ENCODE measurements at regions not wholly inside any gene's neighbourhood (a gene's known extent, or its start where the extent isn't known, plus 50 kb on each side); places are given as distances from the start of the nearest gene placed in this dataset.
A peak's percentile ranks its signal among the peaks of the same experiment; 100 is the strongest.

DNA sequence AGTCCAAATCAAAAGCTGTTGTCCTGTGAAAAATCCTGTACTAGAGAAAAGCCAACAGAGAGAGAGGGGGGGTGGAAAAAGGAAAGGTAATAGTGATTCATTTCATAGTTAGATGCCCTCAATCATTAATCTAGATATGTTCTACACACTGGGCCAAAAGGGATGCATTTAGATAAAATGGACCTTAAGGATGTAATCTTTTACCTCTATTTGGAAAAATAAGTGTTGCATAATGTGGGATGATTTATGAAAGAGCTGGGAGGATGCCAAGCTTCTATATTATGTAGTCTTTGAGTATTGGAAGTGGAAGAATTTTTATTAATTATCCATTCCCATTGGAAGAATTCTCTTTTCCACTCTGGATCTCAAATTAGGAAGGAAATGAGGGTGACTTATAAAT is 480.5 kb upstream of the ZEB2 start:
- Histone ChIP-seq H3K4me3 (ENCODE audit: low read length) (no peak overlapping the region), H3K9me3 (replicated peaks; ENCODE audit: control insufficient read depth, low read depth, low read length) (no peaks in the 10 kb centered on the region), H3K27ac (ENCODE audit: low read length) (peak overlapping the region; percentile 64), H3K27me3 (ENCODE audit: control insufficient read depth, insufficient read depth, low read length) (no peaks in the 10 kb centered on the region), H3K36me3 (ENCODE audit: control insufficient read depth, insufficient read depth, low read length) (no peaks in the 10 kb centered on the region), H3K4me1 (ENCODE audit: control insufficient read depth, insufficient read depth, low read length) (no peaks in the 10 kb centered on the region)
- DNase-seq: peak; percentile 18

- peak overlapping the region; percentile 64 for H3K27ac ChIP-seq (ENCODE audit: low read length)
- H3K36me3 ChIP-seq (ENCODE audit: control insufficient read depth, insufficient read depth, low read length): no peaks in the 10 kb centered on the region
- WGBS (ENCODE audit: insufficient coverage): no CpG with 5 or more reads among the region's 1 CpG
- H3K9me3 ChIP-seq (replicated peaks; ENCODE audit: control insufficient read depth, low read depth, low read length): no peaks in the 10 kb centered on the region
- H3K4me3 ChIP-seq (ENCODE audit: low read length): no peak overlapping the region
- no peaks in the 10 kb centered on the region for H3K27me3 ChIP-seq (ENCODE audit: control insufficient read depth, insufficient read depth, low read length)
- peak; percentile 71 for DNase-seq
- H3K4me1 ChIP-seq (ENCODE audit: control insufficient read depth, insufficient read depth, low read length): no peaks in the 10 kb centered on the region
Measured at GRCh38 chr2:144999936-145000335, 480.0 kb upstream of the ZEB2 start.

GRCh38 chr2:144999071-144999875 is 479.4 kb upstream of the ZEB2 start:
- DNase-seq: peak; percentile 91

DNA sequence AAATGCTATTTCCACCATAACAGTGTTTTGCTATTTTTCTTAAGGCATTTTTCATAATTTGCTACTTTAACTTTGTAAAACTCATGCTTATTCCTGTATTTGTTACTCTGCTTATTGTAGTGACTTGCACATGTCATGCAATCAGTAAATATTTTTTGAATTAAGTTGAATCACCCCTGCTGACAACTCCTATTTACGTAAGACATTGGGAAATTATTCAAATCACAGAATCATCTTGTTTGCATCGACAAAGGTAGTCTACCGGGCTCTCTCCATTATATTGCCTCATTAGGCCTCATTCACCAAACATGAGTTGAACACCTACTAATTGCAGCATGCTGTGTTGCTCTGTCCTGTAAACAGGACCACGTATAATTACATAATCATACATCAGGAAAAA is 478.5 kb upstream of the ZEB2 start:
- Histone ChIP-seq H3K4me1 (ENCODE audit: control insufficient read depth, insufficient read depth, low read length) (no peaks in the 10 kb centered on the region), H3K36me3 (ENCODE audit: control insufficient read depth, insufficient read depth, low read length) (no peaks in the 10 kb centered on the region), H3K9me3 (replicated peaks; ENCODE audit: control insufficient read depth, low read depth, low read length) (no peaks in the 10 kb centered on the region), H3K27ac (ENCODE audit: low read length) (no peak overlapping the region), H3K4me3 (ENCODE audit: low read length) (no peak overlapping the region), H3K27me3 (ENCODE audit: control insufficient read depth, insufficient read depth, low read length) (no peaks in the 10 kb centered on the region)
- WGBS (ENCODE audit: insufficient coverage): no CpG with 5 or more reads among the region's 4 CpGs
- DNase-seq: no peak

More at GRCh38 chr2:144999071-144999875, 479.4 kb upstream of the ZEB2 start:
- Histone ChIP-seq H3K27ac (ENCODE audit: low read length) (peak overlapping the region; percentile 39), H3K4me3 (ENCODE audit: low read length) (no peak overlapping the region), H3K9me3 (replicated peaks; ENCODE audit: control insufficient read depth, low read depth, low read length) (no peaks in the 10 kb centered on the region), H3K36me3 (ENCODE audit: control insufficient read depth, insufficient read depth, low read length) (no peaks in the 10 kb centered on the region), H3K4me1 (ENCODE audit: control insufficient read depth, insufficient read depth, low read length) (no peaks in the 10 kb centered on the region), H3K27me3 (ENCODE audit: control insufficient read depth, insufficient read depth, low read length) (no peaks in the 10 kb centered on the region)
- WGBS (ENCODE audit: insufficient coverage): 33% methylated on average over 1 of the region's 7 CpGs

DNA sequence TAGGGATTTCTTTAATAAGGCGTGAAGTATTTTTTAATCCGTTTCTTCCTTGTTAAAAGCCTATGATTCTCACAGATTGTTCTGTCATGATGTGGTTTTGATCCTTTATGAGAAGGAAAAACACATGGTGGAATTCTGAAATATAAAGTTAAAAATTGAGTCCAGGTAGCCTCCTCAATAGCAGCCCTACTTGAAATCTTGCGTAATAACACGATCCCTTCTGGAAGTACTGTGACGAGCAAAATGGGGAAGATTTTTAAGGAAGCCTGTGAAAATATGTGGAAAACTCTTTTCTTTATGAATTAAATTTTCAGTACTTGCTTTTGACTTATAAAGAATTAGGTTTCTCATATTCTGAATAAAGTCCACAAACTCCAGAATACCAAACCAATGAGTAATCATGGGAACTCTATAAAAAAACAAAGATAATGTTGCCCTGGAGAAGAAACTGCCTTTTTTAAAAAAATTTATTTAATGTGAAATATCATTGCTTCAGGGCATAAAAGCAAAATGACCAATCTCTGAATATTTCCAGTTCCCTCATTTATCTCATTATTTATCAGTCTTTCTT is 476.4 kb upstream of the ZEB2 start:
- H3K27ac ChIP-seq (ENCODE audit: low read length): peak overlapping the region; percentile 56
- no CpG with 5 or more reads among the region's 5 CpGs for WGBS (ENCODE audit: insufficient coverage)
- H3K9me3 ChIP-seq (replicated peaks; ENCODE audit: control insufficient read depth, low read depth, low read length): no peaks in the 10 kb centered on the region
- no peaks in the 10 kb centered on the region for H3K36me3 ChIP-seq (ENCODE audit: control insufficient read depth, insufficient read depth, low read length)
- no peaks in the 10 kb centered on the region for H3K4me1 ChIP-seq (ENCODE audit: control insufficient read depth, insufficient read depth, low read length)
- no peak overlapping the region for H3K4me3 ChIP-seq (ENCODE audit: low read length)
- peak; percentile 47 for DNase-seq
- H3K27me3 ChIP-seq (ENCODE audit: control insufficient read depth, insufficient read depth, low read length): no peaks in the 10 kb centered on the region

DNA sequence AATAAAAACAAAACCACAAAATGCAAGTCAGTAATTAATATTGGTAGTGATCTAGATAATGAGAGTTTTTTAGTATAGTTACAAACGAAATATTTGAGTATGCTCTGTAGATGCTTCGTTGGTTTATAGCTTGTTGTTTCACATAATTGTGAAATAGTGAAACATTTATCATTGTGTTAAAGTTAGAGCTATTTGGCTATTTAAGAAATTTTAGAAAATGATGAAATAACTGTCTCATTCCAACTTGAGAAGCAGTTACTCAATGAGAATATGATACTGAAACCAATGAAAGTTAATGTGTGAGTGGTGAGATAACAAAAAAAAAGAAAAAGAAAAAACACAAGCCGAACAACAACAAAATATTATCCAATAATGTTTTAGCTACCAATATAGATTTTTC is 475.6 kb upstream of the ZEB2 start:
- no peaks in the 10 kb centered on the region for H3K9me3 ChIP-seq (replicated peaks; ENCODE audit: control insufficient read depth, low read depth, low read length)
- no CpG with 5 or more reads among the region's 3 CpGs for WGBS (ENCODE audit: insufficient coverage)
- no peaks in the 10 kb centered on the region for H3K4me1 ChIP-seq (ENCODE audit: control insufficient read depth, insufficient read depth, low read length)
- no peaks in the 10 kb centered on the region for H3K27me3 ChIP-seq (ENCODE audit: control insufficient read depth, insufficient read depth, low read length)
- no peak overlapping the region for H3K27ac ChIP-seq (ENCODE audit: low read length)
- no peak for DNase-seq
- H3K36me3 ChIP-seq (ENCODE audit: control insufficient read depth, insufficient read depth, low read length): no peaks in the 10 kb centered on the region
- no peak overlapping the region for H3K4me3 ChIP-seq (ENCODE audit: low read length)

- Histone ChIP-seq H3K27me3 (ENCODE audit: control insufficient read depth, insufficient read depth, low read length) (no peaks in the 10 kb centered on the region), H3K4me1 (ENCODE audit: control insufficient read depth, insufficient read depth, low read length) (no peaks in the 10 kb centered on the region), H3K36me3 (ENCODE audit: control insufficient read depth, insufficient read depth, low read length) (no peaks in the 10 kb centered on the region), H3K4me3 (ENCODE audit: low read length) (no peak overlapping the region), H3K27ac (ENCODE audit: low read length) (no peak overlapping the region), H3K9me3 (replicated peaks; ENCODE audit: control insufficient read depth, low read depth, low read length) (peaks cover 8% of the 10 kb centered on the region)
- DNase-seq: no peak
- no CpG with 5 or more reads among the region's 1 CpG for WGBS (ENCODE audit: insufficient coverage)
Measured at GRCh38 chr2:144990661-144991060, 470.7 kb upstream of the ZEB2 start.

GRCh38 chr2:144989579-144990270 is 469.8 kb upstream of the ZEB2 start:
- Histone ChIP-seq H3K4me3 (ENCODE audit: low read length) (no peak overlapping the region), H3K27ac (ENCODE audit: low read length) (no peak overlapping the region), H3K27me3 (ENCODE audit: control insufficient read depth, insufficient read depth, low read length) (no peaks in the 10 kb centered on the region), H3K36me3 (ENCODE audit: control insufficient read depth, insufficient read depth, low read length) (no peaks in the 10 kb centered on the region), H3K4me1 (ENCODE audit: control insufficient read depth, insufficient read depth, low read length) (no peaks in the 10 kb centered on the region), H3K9me3 (replicated peaks; ENCODE audit: control insufficient read depth, low read depth, low read length) (peaks cover 8% of the 10 kb centered on the region)
- peak; percentile 13 for DNase-seq
- 63% methylated on average over 2 of the region's 2 CpGs for WGBS (ENCODE audit: insufficient coverage)

GRCh38 chr2:144988591-144988990 is 468.7 kb upstream of the ZEB2 start:
- no peak for DNase-seq
- Histone ChIP-seq H3K27ac (ENCODE audit: low read length) (no peak overlapping the region), H3K9me3 (replicated peaks; ENCODE audit: control insufficient read depth, low read depth, low read length) (peaks cover 8% of the 10 kb centered on the region), H3K4me3 (ENCODE audit: low read length) (no peak overlapping the region), H3K4me1 (ENCODE audit: control insufficient read depth, insufficient read depth, low read length) (no peaks in the 10 kb centered on the region), H3K36me3 (ENCODE audit: control insufficient read depth, insufficient read depth, low read length) (no peaks in the 10 kb centered on the region), H3K27me3 (ENCODE audit: control insufficient read depth, insufficient read depth, low read length) (no peaks in the 10 kb centered on the region)

- Histone ChIP-seq H3K27me3 (ENCODE audit: control insufficient read depth, insufficient read depth, low read length) (no peaks in the 10 kb centered on the region), H3K4me3 (ENCODE audit: low read length) (no peak overlapping the region), H3K4me1 (ENCODE audit: control insufficient read depth, insufficient read depth, low read length) (no peaks in the 10 kb centered on the region), H3K36me3 (ENCODE audit: control insufficient read depth, insufficient read depth, low read length) (no peaks in the 10 kb centered on the region), H3K27ac (ENCODE audit: low read length) (no peak overlapping the region), H3K9me3 (replicated peaks; ENCODE audit: control insufficient read depth, low read depth, low read length) (peaks cover 8% of the 10 kb centered on the region)
- DNase-seq: no peak
- no CpG with 5 or more reads among the region's 2 CpGs for WGBS (ENCODE audit: insufficient coverage)
Measured at GRCh38 chr2:144986691-144987090, 466.8 kb upstream of the ZEB2 start.

Data from muscle of leg (tissue), 3 donors.